ENCODE measurements at regions not wholly inside any gene's neighbourhood (a gene's known extent, or its start where the extent isn't known, plus 50 kb on each side); places are given as distances from the start of the nearest gene placed in this dataset.

GRCh38 chr9:13746876-13747275 is 467.4 kb upstream of the MPDZ start:
- no peak for DNase-seq
- in situ Hi-C loops (cut with HindIII; ENCODE audit: low pct_ligation_motif_present, low pct_unique_long_range_greater_than_20kb, low sequenced_read_pairs), result no loop called here

GRCh38 chr9:13744261-13744901 is 464.9 kb upstream of the MPDZ start:
- in situ Hi-C loops (cut with HindIII; ENCODE audit: low pct_ligation_motif_present, low pct_unique_long_range_greater_than_20kb, low sequenced_read_pairs), result no loop called here
- DNase-seq, result no peak

- DNase-seq, result no peak
- in situ Hi-C loops (cut with HindIII; ENCODE audit: low pct_ligation_motif_present, low pct_unique_long_range_greater_than_20kb, low sequenced_read_pairs), result no loop called here
Measured at GRCh38 chr9:13737885-13738284, 458.4 kb upstream of the MPDZ start.

DNA sequence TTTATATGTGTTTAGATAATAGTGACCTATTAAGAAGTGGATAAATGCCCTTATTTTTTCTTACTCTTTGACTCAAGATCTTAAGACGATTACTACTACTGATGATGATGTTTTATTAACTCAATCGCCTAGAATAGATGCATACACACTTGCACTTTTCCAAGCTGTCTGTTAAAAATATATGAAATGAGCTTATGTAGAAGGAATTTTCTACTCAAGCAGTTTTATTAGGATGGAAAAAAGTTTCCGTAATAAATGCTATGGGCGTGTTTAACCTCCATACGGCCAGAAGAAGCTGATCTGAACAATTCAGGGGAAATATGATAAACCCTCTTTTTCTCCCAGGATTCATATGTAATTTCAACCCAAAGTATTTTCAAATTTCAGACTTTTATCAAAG is 455.7 kb upstream of the MPDZ start:
- in situ Hi-C loops (cut with HindIII; ENCODE audit: low pct_ligation_motif_present, low pct_unique_long_range_greater_than_20kb, low sequenced_read_pairs), result no loop called here

GRCh38 chr9:13734601-13735000 is 455.1 kb upstream of the MPDZ start:
- in situ Hi-C loops (cut with HindIII; ENCODE audit: low pct_ligation_motif_present, low pct_unique_long_range_greater_than_20kb, low sequenced_read_pairs), result no loop called here
- DNase-seq, result no peak

More for the DNA sequence above, 455.7 kb upstream of the MPDZ start:
- no peak for DNase-seq

GRCh38 chr9:13732290-13732689 is 452.8 kb upstream of the MPDZ start:
- in situ Hi-C loops (cut with HindIII; ENCODE audit: low pct_ligation_motif_present, low pct_unique_long_range_greater_than_20kb, low sequenced_read_pairs), result no loop called here
- DNase-seq, result no peak

DNA sequence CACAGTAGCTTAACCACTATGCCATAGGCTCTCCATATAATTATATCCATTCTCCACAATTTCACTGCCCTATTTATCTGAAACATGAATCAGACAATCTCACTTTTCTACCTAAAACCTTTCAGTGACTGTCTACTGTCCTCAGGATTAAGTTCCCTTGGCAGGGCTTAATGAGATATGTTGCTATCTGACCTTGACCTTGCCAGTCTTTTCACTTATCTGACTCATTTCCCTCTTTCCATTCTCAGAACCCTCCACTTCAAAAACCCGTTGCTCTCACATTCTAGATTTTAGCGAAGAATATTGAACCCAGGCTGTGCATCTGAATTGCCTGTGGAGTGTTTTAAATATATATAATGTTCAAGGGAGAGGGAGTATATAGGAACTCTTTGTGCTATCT is 452.1 kb upstream of the MPDZ start:
- in situ Hi-C loops (cut with HindIII; ENCODE audit: low pct_ligation_motif_present, low pct_unique_long_range_greater_than_20kb, low sequenced_read_pairs), result no loop called here
- no peak for DNase-seq

DNA sequence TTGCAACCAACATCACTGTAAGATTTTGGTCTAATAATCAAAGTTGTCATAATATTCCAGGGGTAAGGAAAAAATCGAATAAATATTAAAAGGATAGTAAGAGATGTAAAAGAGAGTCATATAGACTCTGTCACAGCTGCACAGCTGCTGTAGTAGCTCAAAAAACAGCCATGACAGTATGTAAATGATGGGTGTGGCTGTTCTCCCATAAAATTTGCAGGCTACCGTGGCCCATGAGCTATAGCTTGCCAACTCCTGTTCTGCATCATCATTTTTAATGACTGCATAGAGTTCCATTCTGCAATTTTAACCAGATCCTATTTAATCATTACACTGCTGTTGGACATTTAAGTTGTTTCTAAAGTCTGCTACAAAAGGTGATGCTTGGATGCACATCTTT is 450.5 kb upstream of the MPDZ start:
- in situ Hi-C loops (cut with HindIII; ENCODE audit: low pct_ligation_motif_present, low pct_unique_long_range_greater_than_20kb, low sequenced_read_pairs), result no loop called here
- DNase-seq, result no peak

GRCh38 chr9:13728917-13729811 is 449.7 kb upstream of the MPDZ start:
- DNase-seq, result peak; percentile 29
- in situ Hi-C loops (cut with HindIII; ENCODE audit: low pct_ligation_motif_present, low pct_unique_long_range_greater_than_20kb, low sequenced_read_pairs), result no loop called here

DNA sequence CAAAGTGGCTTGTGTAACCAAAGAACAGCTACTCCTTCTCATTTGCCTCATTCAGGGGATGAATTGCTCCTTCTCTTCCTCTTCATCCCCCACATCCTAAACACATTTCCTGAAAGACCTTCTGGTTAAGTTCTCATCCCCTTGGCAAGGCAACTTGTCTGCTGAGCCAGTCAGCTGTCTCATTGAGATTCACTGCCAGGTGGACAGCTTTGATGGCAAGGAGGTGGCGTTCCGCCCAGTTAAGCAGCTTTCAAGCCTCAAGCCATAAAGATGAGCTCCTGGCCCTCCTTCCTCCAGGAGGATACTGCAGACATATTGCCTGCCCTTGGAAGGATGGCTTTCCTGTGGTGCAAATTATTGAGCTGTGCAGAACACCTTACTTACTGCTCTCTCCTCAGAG is 448.6 kb upstream of the MPDZ start:
- no peak for DNase-seq
- in situ Hi-C loops (cut with HindIII; ENCODE audit: low pct_ligation_motif_present, low pct_unique_long_range_greater_than_20kb, low sequenced_read_pairs), result no loop called here

DNA sequence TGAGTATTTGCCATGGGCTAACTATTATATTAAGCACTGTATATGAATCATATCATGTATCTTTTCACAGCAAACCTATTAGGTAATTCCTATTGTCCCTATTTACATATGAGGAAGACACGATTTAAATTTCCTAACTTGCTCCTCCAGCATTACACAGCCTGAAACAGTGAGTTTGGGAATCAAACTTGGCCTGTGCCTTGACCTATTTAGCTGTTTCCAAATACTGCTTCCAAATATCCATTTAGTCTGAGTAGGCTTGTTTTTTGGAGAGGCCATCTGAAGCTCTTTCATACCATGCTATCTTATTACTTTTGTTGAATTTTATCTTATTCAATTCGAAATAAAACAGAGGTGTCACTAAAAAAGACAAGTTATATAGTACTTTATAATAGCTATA is 447.3 kb upstream of the MPDZ start:
- DNase-seq, result no peak
- in situ Hi-C loops (cut with HindIII; ENCODE audit: low pct_ligation_motif_present, low pct_unique_long_range_greater_than_20kb, low sequenced_read_pairs), result no loop called here

DNA sequence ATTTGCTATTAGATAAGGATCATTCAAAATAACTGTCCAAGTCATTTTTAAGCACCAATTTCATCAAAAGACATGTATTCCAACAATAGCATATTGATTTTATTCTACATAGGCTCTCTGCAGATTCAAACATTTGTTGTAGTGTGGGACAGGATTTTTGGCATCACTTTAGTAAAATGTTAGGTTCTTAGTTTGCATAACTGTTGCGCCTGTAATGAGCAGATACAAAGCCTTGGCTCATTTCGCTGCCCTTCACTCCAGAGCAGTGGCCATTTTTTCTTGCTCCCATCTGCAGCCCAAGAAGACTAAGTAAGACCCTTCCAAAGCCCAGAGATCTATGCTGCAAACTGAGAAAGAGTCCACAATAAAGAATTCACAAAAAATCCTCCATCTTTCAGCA is 446.0 kb upstream of the MPDZ start:
- DNase-seq, result no peak
- in situ Hi-C loops (cut with HindIII; ENCODE audit: low pct_ligation_motif_present, low pct_unique_long_range_greater_than_20kb, low sequenced_read_pairs), result no loop called here

DNA sequence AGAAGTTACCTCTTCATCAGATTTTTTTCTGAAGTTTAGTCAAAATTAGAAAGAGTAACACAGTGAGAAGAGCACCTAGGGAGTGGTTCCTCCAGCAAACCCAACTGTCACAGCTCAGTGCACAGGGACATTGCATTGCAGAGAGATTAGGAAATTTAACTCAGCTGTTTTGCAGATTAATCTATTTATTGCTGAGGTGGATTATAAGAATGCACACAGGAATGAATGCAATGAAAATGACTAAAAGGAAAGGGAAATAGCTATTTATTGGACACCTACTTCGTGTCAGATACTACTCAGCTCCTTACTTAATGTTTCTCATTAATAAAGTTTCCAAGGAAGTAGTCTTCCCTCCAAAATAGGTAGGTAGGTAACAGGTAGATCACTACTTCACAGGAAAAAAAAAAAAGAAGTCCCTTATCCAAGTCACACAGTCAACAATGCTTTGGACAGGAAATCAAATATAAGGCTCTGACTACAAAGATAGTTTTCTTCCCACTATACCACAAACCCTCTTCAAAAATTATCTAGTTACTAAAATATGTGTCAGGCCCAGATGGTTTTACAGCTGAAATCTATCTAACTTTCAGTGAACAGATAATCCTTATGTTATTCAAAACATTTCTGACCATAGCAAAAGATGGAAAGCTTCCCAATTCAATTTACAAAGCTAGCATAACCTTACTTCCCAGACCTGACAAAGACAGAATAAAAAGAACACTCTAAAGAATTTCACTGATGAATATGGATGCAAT is 442.2 kb upstream of the MPDZ start:
- in situ Hi-C loops (cut with HindIII; ENCODE audit: low pct_ligation_motif_present, low pct_unique_long_range_greater_than_20kb, low sequenced_read_pairs), result no loop called here
- DNase-seq, result no peak

GRCh38 chr9:13719981-13720676 is 440.6 kb upstream of the MPDZ start:
- no peak for DNase-seq
- in situ Hi-C loops (cut with HindIII; ENCODE audit: low pct_ligation_motif_present, low pct_unique_long_range_greater_than_20kb, low sequenced_read_pairs), result no loop called here

DNA sequence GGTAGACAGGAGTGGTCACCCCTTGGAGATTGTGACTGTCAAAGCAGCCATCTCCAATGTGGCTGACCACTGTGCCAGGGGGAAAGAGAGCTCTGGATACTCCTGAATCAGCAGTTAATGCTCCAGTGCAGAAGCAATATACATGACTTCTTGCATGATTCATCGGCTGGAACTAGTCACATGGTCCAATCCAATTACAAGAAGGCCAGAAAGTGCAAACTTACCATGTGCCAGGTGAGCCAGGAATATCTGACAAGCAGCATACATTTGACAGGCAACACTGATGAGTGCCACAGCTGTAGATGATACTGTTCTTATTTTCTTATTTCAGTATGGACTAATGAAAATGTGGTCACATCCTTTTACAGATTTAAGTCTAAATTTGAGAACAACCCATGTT is 440.0 kb upstream of the MPDZ start:
- peak; percentile 3 for DNase-seq

DNA sequence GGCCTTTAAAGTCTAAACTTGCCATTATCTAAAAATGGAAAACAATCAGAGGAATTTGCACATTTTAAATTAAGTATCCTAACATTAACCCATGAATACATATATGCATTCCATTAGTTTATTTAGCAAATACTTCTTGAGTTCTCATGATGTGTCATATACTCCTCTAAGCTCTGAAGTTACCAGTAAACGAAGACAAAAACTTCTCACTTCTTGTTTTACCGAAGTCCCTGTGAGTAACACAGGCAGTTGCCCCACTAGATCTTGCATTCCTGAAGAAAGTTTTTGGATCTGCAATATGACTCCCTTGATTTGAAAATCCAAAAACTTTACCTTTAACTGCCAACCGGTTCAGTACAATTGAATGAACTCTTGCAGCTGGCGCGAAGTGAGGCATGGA is 439.0 kb upstream of the MPDZ start:
- DNase-seq, result no peak
- in situ Hi-C loops (cut with HindIII; ENCODE audit: low pct_ligation_motif_present, low pct_unique_long_range_greater_than_20kb, low sequenced_read_pairs), result no loop called here

More for the DNA sequence above, 440.0 kb upstream of the MPDZ start:
- in situ Hi-C loops (cut with HindIII; ENCODE audit: low pct_ligation_motif_present, low pct_unique_long_range_greater_than_20kb, low sequenced_read_pairs), result no loop called here

DNA sequence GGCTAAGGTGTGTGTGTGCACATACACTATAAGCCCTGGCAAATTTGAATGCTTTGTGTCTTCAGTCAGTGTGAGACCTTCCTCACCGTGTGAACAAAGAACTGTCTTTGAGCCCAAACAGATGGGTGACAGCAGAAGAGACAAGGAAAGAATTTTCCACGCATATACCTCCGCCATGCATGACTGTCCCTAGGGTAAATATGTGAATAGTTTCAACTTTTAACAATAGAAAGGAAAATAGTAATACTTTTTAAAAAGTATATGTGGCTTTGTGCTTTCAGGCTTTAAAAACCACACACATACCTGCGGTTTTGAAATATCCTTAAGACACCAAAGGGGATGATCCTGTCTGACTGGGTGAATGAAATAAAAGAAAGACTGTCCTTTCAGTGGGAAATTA is 438.6 kb upstream of the MPDZ start:
- no peak for DNase-seq
- in situ Hi-C loops (cut with HindIII; ENCODE audit: low pct_ligation_motif_present, low pct_unique_long_range_greater_than_20kb, low sequenced_read_pairs), result no loop called here

GRCh38 chr9:13717322-13718054 is 438.0 kb upstream of the MPDZ start:
- DNase-seq, result no peak
- in situ Hi-C loops (cut with HindIII; ENCODE audit: low pct_ligation_motif_present, low pct_unique_long_range_greater_than_20kb, low sequenced_read_pairs), result no loop called here

Measured in ACHN (cell line).